ENCODE measurements at regions not wholly inside any gene's neighbourhood (a gene's known extent, or its start where the extent isn't known, plus 50 kb on each side); places are given as distances from the start of the nearest gene placed in this dataset.

- DNase-seq (ENCODE audit: low read depth, low spot score) (no peak), ATAC-seq (no peak)
- Histone ChIP-seq H4K20me1 (ENCODE audit: insufficient read depth) (no peaks in the 10 kb centered on the region), H2AFZ (ENCODE audit: low read depth, low read length, poor library complexity, severe bottlenecking) (no peak overlapping the region), H3K79me2 (ENCODE audit: insufficient read depth, low read length) (no peaks in the 10 kb centered on the region), H3K9me3 (ENCODE audit: control insufficient read depth in 1 of 2, insufficient read depth in 1 of 2, low read depth in 1 of 2, low read length in 2 of 2) (no peaks in the 10 kb centered on the region), H3K36me3 (ENCODE audit: control insufficient read depth in 1 of 2, insufficient read depth in 2 of 2, low read length in 2 of 2) (no peaks in the 10 kb centered on the region), H3K9ac (ENCODE audit: low read length) (no peak overlapping the region), H3K27me3 (ENCODE audit: insufficient read depth, low read length) (no peaks in the 10 kb centered on the region), H3K9me2 (ENCODE audit: insufficient read depth) (no peaks in the 10 kb centered on the region), H3K4me3 (replicated peaks in 1 of 2; ENCODE audit: low read depth in 1 of 2, low read length in 2 of 2) (no peak overlapping the region), H3K4me2 (ENCODE audit: low read length) (no peak overlapping the region), H3K27ac (ENCODE audit: low read depth, low read length) (no peak overlapping the region), H3K4me1 (ENCODE audit: control insufficient read depth in 1 of 2, insufficient read depth in 2 of 2, low read length in 2 of 2) (no peaks in the 10 kb centered on the region)
- TF ChIP-seq YY1 (IDR thresholded peaks at IDR 0.05; ENCODE audit: extremely low read depth, insufficient replicate concordance, low read depth, low read length) = no peak
- TF ChIP-seq EZH2 (IDR thresholded peaks at IDR 0.05) = no peak
- no peak for TF ChIP-seq POLR2AphosphoS5 (IDR thresholded peaks at IDR 0.05; ENCODE audit: low read depth, low read length)
- TF ChIP-seq CEBPB (IDR thresholded peaks at IDR 0.05; ENCODE audit: low read depth) = no peak
- TF ChIP-seq ZNF274 (IDR thresholded peaks at IDR 0.05; ENCODE audit: low read depth, low read length) = no peak
- TF ChIP-seq EZH2phosphoT487 (IDR thresholded peaks at IDR 0.05; ENCODE audit: borderline replicate concordance) = no peak
- TF ChIP-seq TCF7L2 (IDR thresholded peaks at IDR 0.05; ENCODE audit: borderline replicate concordance, extremely low read depth, insufficient read depth, insufficient read length) = no peak
- TF ChIP-seq ZBTB33 (IDR thresholded peaks at IDR 0.05; ENCODE audit: extremely low read depth, insufficient replicate concordance, low read length) = no peak
- TF ChIP-seq ELF1 (IDR thresholded peaks at IDR 0.05; ENCODE audit: borderline replicate concordance, low read depth) = no peak
- TF ChIP-seq ATF3 (IDR thresholded peaks at IDR 0.05) = no peak
- TF ChIP-seq SIN3A (IDR thresholded peaks at IDR 0.05; ENCODE audit: low read depth) = no peak
- TF ChIP-seq POLR2A (IDR thresholded peaks at IDR 0.05; ENCODE audit: borderline replicate concordance, extremely low read depth, insufficient read depth, insufficient read length) = no peak
- no peak for TF ChIP-seq MAX (IDR thresholded peaks at IDR 0.05)
- no peak for TF ChIP-seq SRF (IDR thresholded peaks at IDR 0.05; ENCODE audit: low read depth)
- no peak for TF ChIP-seq FOSL1 (IDR thresholded peaks at IDR 0.05; ENCODE audit: low read depth)
- TF ChIP-seq CTCF (IDR thresholded peaks at IDR 0.05 in 2 of 3, conservative IDR thresholded peaks at IDR 0.05 in 1 of 3; ENCODE audit: borderline replicate concordance in 1 of 3, insufficient read depth in 1 of 3, low read depth in 2 of 3, low read length in 2 of 3) = no peak
- no peak for TF ChIP-seq SP1 (IDR thresholded peaks at IDR 0.05; ENCODE audit: low read depth)
- TF ChIP-seq, protein P1, sequence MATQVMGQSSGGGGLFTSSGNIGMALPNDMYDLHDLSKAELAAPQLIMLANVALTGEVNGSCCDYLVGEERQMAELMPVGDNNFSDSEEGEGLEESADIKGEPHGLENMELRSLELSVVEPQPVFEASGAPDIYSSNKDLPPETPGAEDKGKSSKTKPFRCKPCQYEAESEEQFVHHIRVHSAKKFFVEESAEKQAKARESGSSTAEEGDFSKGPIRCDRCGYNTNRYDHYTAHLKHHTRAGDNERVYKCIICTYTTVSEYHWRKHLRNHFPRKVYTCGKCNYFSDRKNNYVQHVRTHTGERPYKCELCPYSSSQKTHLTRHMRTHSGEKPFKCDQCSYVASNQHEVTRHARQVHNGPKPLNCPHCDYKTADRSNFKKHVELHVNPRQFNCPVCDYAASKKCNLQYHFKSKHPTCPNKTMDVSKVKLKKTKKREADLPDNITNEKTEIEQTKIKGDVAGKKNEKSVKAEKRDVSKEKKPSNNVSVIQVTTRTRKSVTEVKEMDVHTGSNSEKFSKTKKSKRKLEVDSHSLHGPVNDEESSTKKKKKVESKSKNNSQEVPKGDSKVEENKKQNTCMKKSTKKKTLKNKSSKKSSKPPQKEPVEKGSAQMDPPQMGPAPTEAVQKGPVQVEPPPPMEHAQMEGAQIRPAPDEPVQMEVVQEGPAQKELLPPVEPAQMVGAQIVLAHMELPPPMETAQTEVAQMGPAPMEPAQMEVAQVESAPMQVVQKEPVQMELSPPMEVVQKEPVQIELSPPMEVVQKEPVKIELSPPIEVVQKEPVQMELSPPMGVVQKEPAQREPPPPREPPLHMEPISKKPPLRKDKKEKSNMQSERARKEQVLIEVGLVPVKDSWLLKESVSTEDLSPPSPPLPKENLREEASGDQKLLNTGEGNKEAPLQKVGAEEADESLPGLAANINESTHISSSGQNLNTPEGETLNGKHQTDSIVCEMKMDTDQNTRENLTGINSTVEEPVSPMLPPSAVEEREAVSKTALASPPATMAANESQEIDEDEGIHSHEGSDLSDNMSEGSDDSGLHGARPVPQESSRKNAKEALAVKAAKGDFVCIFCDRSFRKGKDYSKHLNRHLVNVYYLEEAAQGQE (IDR thresholded peaks at IDR 0.05; ENCODE audit: low read depth) = no peak
- TF ChIP-seq EGR1 (IDR thresholded peaks at IDR 0.05; ENCODE audit: low read depth) = no peak
- BruUV-seq (replicated peaks) = no TSS peak
- POLR2A ChIA-PET = no interaction called here
- RAD21 ChIA-PET (ENCODE audit: low non-redundant PET in 1 of 2, low total read pairs in 2 of 2, uncharacterized antibody in 2 of 2, unreplicated experiment in 2 of 2) = no interaction called here
- CTCF ChIA-PET = no interaction called here
- intact Hi-C loops (cut with micrococcal nuclease) = no loop called here
Observed at GRCh38 chr1:103218369-103218768, 110.0 kb upstream of the COL11A1 start.

All from HCT116 (cell line).